AG04449 (cell line): ENCODE measurements at regions not wholly inside any gene's neighbourhood (a gene's known extent, or its start where the extent isn't known, plus 50 kb on each side); places are given as distances from the start of the nearest gene placed in this dataset.
"Not testable (repeated sequence)": the region's sequence is repeated elsewhere in the genome, so short reads cannot be mapped to it uniquely, and the experiment has no call there.

Experiments used
- CTCF ChIA-PET: fragments of 350-600 bp; formaldehyde crosslinking; extraction: SDS; loops from one replicate; lab custom pipeline; 2021; ENCODE audit warnings: antibody characterized with exemption; lab: Yijun Ruan, JAX
- POLR2A ChIA-PET: fragments of 400-600, 350-600 bp; formaldehyde crosslinking; extraction: SDS; loops from one replicate; lab custom pipeline; 2020; ENCODE audit warnings: antibody characterized with exemption, inconsistent platforms; lab: Yijun Ruan, JAX
- DNase-seq: peaks from one replicate; pipeline ENCODE4 v3.0.0-alpha.2; 2010; ENCODE audit warnings: low read depth, low spot score
- H3K4me3 ChIP-seq: 2 replicates; pipeline ENCODE4 v1.5.1; 2011; ENCODE audit warnings: low read depth, mild to moderate bottlenecking, control low read depth, low read length
- CTCF ChIP-seq: IDR thresholded peaks from one replicate; pipeline ENCODE4 v1.5.1; 2011; ENCODE audit warnings: mild to moderate bottlenecking, moderate library complexity, low read length, control low read depth, inconsistent platforms; ENCODE audit not compliant: insufficient read depth; ENCODE audit errors: missing control alignments

- DNase-seq = no peak
- H3K4me3 ChIP-seq = no peak overlapping the region
- TF ChIP-seq CTCF = no peak
- ChIA-PET POLR2A (interaction anchor here (0.5 kb wide), 1 partner anchor 115 kb away, joined by 3 read pairs; no protein-coding TSS in a partner anchor), CTCF (interaction anchor here (2.1 kb wide), 1 partner anchor 171 kb away, joined by 8 read pairs; no protein-coding TSS in a partner anchor)
Observed at GRCh38 chr6:82442061-82442719, 78.6 kb downstream of the TPBG start.

GRCh38 chr6:82458147-82458546 is 94.5 kb downstream of the TPBG start:
- CTCF ChIA-PET = interaction anchor here (0.9 kb wide), 1 partner anchor 188 kb away, joined by 3 read pairs; no protein-coding TSS in a partner anchor
- no peak for DNase-seq
- POLR2A ChIA-PET = no interaction called here
- no peak for TF ChIP-seq CTCF
- H3K4me3 ChIP-seq = no peak overlapping the region

GRCh38 chr6:82458705-82459104 is 95.1 kb downstream of the TPBG start:
- no peak for TF ChIP-seq CTCF
- H3K4me3 ChIP-seq = no peak overlapping the region
- no peak for DNase-seq
- CTCF ChIA-PET = no interaction called here
- POLR2A ChIA-PET = no interaction called here

GRCh38 chr6:82461536-82461935 is 97.9 kb downstream of the TPBG start:
- no peak for TF ChIP-seq CTCF
- ChIA-PET POLR2A (no interaction called here), CTCF (no interaction called here)
- no peak overlapping the region for H3K4me3 ChIP-seq
- no peak for DNase-seq

GRCh38 chr6:82467338-82467737 is 103.7 kb downstream of the TPBG start:
- H3K4me3 ChIP-seq = no peak overlapping the region
- POLR2A ChIA-PET = no interaction called here
- no peak for TF ChIP-seq CTCF
- no peak for DNase-seq
- CTCF ChIA-PET = interaction anchor here (0.9 kb wide), 1 partner anchor 590 kb away, joined by 3 read pairs; no protein-coding TSS in a partner anchor

- H3K4me3 ChIP-seq, DNase-seq, CTCF ChIA-PET, POLR2A ChIA-PET: not testable (repeated sequence)
Observed at GRCh38 chr6:82470123-82470522, 106.5 kb downstream of the TPBG start.

GRCh38 chr6:82475106-82475505 is 111.5 kb downstream of the TPBG start:
- CTCF ChIA-PET, H3K4me3 ChIP-seq, POLR2A ChIA-PET, DNase-seq: not testable (repeated sequence)
